CD4-positive, alpha-beta T cell treated with Interleukin-6 at 100 ng/mL for 8 hours (primary cell): ENCODE measurements at regions not wholly inside any gene's neighbourhood (a gene's known extent, or its start where the extent isn't known, plus 50 kb on each side); places are given as distances from the start of the nearest gene placed in this dataset.

Experiments used
- DNase-seq: peaks from one replicate; pipeline ENCODE4 v3.0.0-alpha.2; 2020; ENCODE audit warnings: mixed read lengths, low spot score

DNA sequence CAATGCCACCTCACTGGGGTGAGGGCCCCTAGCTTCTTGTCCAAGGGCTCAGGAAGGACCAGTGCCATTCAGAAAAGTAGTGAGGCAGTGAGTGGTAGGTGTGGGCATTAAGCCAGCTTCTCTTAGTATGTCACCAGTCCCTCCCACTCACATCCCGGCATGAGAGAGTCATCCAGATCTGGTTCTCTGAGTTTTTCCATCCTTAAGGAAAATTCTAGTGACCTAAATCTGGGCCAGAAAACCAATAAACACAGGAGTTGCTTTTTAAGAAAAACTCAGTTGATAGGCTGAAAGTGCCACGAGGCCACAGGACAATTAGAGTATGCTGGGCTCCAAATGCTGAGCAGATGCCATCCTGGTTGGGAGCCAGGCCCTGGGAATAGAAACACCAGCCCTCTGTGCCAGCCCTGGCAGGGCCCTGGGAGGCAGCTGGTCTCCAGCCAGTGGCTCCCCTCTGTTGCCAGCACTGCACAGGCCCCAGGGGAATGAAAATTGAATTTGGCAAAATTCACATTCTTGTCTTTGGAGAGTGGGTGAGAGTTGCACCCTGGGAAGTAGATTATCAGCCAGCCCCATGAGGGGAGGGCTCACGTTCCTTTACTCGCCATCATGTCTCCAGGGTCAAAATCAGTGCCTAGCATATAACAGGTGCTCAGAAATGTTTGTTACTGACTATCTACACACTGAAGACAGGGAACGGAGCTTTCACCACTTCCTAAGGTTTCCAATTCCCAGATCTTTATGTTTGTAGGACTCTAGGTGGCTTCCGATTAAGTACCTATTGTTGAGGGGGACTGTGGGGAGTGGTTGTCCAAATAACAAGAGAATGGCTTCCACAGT lies 52.8 kb downstream of the FAM43A start:
- DNase-seq = no peak

DNA sequence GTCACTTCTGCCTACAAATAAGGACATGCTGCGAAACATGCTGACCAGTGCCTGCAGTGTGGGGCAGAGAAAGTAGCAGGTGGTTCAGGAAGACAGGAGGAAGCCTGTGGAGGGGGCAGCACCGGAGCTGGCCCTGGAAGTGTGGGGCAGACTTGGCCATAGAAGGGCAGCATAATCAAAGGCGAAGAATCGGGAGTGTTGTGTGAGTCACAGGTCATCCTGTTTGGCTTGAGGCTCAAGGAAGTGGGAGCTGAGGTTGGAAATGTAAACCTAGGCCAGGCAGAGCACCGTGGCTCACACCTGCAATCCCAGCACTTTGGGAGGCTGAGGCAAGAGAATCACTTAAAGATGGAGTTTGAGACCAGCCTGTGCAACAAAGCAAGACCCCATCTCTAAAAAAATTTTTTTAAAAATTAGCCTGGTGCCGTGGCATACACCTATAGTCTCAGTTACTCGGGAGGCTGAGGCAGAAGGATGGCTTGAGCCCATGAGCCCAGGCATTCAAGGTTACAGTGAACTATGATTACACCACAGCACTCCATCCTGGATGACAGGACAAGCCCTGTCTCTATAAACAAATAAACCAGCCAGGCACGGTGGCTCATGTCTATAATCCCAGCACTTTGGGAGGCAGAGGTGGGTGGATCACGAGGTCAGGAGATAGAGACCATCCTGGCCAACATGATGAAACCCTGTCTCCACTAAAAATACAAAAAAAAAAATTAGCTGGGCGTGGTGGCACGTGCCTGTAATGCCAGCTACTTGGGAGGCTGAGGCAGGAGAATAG lies 54.0 kb downstream of the FAM43A start:
- DNase-seq = no peak

DNA sequence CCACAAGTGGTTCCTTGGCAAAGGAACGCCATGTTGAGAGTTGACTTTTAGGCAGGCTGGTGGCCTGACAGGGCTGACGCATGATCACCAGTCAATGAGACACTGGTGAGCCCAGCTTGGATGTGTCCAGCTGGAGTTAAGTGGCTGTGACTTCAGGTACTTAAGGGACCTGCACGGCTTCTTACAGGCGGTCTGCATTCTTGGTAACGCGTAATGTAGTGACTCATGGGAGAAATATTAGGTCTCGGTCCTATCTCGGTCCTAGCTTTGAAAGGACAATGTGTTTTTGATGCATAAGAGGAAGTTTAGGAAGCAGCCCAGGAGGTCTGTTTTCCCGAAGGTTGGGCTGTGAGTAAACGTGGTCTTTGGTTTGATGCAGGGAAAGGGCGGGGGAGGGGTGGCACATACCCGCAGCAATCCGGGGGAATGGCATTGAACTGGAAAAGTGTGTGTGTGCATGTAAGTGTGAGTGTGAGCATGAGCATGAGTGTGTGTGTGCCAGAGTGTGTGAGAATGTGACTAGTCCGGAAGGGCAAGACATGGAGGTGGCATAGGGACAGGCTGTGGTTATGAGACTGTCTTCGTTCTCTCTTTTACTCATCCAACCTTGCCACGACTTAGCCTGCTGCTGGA lies 55.3 kb downstream of the FAM43A start:
- no peak for DNase-seq

DNA sequence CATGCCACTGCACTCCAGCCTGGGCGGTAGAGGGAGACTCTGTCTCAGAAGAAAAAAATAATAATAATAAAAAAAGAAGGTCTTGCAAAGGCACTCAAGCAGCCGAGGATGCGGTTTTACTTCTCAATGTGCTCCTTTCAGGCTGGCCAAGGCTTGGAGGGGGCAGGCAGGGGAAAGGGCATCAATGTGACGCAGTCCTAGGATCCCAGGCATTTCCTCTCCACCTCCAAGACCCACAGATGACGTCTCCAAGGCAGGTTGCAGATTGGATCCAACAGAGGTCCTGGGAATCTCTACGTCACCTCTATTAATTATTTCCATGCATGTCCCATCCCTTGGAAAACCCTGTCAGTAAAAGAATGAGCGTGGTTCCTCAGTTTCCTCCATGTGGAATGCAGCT lies 56.2 kb downstream of the FAM43A start:
- no peak for DNase-seq

DNA sequence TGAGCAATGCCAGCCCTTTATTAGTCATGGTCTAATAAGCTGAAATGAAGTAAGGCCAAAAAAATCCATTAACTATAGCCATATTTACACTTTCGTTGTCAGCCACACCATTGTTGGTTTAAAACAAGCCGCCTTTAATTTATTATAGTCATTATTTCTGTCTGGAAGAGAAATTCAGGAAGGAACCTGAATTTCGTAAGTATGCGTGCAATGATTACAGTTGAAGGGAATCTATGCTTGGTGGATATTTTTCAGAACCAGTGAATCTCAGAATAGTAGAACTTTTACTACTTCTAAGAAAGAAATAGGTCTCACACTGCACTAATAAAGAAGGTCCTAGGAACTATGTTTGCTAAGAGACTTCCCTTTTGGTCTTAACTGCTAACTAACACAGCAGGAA lies 59.1 kb downstream of the FAM43A start:
- DNase-seq = no peak

DNA sequence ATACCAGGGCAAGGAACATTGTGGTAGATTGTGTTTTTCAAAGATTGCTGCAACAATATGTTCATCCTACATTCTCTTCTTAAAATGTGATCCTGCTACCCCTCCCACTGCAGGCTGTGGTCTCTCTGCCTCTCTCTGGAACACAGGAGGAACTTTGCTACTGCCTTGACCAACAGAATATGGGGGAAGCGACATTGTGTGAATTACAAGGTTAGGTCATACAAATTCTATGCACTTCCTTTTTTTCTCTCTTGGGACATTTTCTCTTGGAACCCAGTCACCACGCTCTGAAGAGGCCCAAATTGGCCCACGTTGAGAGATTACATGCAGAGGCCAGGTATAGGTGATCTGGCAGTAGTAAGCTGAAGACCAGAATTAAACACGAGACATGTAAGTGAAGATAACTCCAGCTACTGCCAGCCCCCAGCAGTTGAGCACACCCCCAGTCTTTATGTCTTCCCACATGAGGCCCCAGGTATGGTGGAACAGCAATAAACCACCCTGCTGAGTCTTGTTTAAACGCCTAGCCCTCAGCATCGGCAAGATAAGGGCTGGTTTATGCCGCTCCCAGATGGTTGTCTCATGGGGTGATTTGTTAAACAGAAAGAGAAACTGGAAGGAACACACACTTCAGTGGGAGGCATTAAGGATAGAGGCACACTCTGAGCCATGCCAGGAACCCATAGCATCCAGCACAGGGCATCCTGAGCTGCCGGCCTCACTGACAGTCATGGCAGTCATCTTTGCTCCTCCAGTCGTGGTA lies 59.9 kb downstream of the FAM43A start:
- DNase-seq = no peak

DNA sequence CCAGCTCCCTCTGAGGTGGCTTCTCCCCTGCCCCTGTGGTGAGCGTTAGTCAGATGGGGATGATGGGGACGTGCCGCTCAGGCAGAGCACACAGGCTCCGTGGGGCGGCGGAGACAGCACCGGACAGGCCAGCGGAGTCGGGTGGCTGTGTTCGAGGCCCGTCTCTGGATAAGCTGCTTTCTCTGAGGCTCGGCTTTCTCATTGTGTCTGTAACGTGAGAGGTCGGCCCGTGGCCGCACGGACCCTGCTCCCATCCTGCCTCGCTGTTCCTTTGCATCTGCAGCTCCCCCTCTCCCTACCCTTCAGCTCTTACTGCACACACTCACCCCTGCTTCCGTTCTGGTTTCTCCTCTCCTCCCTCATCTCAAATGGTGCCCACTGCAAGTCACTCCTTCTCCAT lies 62.5 kb downstream of the FAM43A start:
- no peak for DNase-seq

DNA sequence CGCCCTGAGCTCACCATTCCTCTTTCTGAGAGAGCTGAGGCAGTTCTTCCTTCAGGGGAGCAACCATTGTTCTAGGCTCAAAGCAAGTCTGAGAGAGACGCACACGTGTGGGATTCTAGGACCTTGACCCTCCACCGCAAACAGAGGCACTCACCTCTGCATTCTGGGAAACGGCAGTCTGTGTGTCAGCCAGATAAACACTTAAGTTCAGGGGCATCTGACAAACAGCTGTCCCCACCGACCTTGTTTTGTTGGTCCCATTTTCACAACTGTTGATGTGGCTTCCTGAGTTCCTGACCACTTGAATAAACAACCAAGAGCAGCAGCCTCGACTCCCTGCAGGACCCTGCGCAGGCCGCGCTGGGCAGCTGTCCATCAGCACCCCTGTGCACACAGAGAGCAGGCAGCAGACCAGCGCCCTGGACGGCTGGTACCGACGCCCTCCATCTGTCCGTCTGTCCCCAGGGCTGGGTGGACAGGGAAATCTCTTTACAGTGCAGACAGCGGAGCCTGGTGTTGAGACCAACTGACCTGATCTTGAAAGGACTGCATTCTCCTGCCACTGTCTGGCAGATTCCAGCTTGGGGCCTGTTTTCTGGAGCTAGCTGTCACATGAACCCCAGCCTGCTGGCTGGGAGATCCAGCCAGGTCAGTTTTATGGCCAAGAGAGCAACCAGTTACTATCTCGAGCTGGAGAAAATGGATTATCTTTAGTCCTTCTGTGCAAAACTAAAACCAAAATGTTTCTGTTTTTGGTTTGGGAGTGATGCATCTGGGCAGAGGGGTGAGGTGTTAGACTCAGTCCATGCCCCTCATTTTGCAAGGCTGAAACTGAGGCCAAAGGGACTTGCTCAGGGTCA lies 64.2 kb downstream of the FAM43A start:
- no peak for DNase-seq

DNA sequence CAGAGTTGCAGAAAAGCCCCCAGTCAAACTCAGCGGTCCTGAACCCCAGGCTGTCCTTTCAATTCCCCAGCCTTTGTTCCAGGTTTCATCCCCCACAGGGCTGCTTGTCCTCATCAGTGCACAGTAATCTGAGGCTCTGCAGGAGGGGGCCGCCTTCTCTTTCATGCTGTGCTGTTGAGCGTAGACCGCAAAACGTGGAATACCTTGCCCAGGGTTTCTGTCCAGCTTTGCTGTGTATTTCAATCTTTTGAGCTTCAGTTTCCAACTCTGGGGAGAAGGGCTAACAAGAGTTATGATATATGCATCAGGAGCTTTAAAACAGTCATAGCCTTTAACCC lies 64.8 kb downstream of the FAM43A start:
- no peak for DNase-seq

DNA sequence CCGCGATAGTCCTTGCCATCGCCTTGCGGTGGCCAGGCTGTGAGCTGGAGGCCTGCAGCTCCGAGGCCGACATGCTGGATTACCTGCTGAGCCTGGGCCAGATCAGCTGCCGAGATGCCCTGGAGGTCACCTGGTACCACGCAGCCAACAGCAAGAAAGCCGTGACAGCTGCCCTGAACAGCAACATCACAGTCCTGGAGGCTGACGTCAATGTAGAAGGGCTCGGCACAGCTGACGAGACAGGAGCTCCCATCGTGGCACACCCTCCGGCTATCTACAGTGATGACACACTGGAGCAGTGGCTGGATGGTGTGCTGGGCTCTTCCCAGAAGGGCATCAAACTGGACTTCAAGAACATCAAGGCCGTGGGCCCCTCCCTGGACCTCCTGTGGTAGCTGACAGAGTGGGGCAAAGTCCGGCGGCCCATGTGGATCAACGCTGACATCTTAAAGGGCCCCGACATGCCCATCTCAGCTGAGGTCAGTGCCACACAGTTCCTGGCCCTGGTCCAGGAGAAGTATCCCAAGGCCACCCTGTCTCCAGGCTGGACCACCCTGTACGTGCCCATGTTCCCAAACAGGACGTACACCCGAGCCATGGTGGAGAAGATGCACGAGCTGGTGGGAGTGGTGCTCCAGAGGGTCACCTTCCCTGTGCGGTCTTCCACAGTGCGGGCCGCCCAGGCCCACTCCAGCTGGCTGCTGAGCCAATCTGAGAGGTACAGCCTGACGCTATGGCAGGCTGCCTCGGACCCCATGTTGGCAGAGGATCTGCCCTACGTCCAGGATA lies 70.2 kb downstream of the FAM43A start:
- DNase-seq = no peak

DNA sequence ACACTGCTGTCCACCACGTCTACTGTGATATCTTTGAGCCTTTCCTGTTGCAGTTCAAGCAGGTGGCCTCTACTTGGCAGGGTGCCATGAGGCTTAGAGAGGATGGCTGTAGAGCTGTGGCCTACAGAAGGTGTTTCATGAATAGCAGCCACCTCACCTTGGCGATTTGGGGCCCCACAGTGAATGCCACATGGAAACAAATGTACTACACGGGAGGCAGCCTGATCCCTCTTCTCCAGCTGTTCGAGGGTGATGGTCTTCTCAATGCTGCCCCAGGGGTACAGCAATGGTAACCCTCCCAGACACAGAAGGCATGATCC lies 70.7 kb downstream of the FAM43A start:
- DNase-seq = no peak

DNA sequence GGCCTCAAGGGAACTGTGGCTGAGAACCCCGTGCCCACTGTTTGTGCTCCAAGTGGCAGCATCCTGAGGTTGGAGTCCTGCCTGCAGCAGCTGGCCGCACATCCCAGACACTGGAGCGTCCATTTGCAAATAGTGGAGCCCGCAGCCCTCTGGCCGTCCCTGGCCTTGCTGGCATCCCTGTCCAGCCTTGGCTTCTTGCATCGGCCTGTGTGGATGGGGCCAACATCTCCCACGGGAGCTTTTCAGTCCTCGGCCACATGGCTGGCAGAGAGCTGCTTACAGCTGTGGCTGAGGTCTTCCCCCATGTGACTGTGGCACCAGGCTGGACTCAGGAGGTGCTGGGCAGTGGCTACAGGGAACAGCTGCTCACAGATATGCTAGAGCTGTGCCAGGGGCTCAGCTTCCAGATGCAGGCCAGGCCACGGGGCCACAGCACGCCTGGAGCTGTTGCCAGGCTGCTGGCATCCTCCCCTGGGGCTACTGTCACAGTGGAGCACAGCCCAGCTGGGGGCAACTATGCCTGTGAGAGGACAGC lies 71.2 kb downstream of the FAM43A start:
- no peak for DNase-seq

DNA sequence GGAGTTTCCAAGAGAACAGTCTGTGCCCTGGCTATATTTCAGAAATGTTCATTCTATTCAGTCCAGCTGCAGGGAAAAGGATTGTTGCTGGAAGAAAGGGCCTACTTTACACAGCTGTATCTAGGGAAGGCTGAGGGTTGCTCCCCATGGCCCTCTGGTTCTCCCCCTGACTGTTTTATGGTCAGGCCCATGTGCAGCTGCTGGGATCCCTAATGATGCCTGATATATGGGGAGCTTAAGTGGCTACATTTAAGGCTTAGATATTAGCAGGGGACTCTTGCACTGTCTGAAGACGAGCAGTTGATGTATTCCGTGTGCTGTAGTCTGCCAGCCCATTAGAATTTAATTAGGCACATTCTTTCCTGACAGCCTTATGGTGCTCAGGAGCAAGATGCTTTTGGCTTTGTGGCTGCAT lies 72.0 kb downstream of the FAM43A start:
- no peak for DNase-seq

DNA sequence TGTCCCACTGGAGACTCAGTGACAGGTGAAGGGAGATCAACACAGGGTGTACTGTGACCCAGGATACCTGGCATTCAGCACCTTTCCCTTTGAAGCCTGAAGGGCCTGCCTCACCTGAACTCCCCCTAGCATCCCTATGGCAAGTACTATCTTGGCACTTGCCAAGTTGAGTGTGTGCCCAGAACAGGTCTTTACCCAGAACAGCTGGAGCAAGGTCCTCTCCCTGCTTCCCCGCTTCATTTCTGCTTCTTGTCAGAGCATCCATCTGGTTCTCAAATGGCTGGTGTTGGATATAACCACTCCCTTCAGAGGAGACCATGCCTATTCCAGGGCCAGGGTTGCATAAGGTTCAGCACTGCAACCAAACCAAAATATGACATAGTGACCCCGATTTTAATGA lies 73.0 kb downstream of the FAM43A start:
- no peak for DNase-seq

DNA sequence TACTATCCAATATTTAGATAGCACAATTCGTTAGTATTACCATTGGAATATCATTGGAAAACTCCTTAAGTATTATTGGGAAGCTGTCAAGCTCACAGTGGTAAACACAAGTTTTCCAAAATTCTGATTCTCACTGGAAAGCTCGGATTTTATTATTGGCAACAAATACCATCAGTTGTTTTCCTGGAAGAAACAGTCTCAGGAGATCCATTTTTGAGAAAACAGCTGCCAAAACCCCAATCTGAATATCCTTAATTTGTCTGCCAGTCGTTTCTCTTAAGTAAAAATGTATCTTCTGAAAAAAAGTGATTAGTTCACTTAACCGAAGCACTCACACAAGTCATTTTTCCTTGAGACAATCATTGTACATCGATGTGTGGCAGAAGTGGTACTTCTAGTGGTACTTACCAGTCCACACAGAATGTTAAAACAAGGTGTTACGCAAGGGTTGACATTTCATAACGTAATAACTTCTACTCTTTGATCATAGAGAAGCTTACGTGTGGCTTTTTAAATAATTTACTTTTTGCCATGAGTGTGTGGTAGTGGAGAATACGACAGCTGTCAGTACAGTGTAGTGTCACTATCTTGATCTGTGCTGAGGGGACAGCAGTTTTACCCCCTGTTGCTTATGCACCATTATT lies 74.9 kb downstream of the FAM43A start:
- no peak for DNase-seq

DNA sequence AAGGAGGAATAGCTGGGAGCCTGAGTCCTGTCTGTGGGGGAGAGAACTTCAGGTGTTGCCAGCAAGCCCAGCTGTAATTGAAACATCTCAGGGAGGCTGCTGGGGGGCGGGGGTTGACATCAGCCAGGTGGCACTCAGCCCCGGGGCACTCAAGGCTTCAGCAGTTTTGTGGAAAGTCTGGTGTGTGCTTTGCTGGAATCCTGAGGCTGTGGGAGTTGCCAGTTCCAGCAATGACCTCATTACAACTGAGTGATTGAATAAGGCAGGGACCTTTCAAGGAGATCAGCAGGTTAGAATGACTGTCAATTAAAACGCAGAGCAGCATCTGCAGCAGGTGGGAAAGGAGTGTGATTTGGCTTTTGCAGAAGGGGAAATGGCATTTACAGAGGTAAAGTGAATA lies 75.7 kb downstream of the FAM43A start:
- no peak for DNase-seq

DNA sequence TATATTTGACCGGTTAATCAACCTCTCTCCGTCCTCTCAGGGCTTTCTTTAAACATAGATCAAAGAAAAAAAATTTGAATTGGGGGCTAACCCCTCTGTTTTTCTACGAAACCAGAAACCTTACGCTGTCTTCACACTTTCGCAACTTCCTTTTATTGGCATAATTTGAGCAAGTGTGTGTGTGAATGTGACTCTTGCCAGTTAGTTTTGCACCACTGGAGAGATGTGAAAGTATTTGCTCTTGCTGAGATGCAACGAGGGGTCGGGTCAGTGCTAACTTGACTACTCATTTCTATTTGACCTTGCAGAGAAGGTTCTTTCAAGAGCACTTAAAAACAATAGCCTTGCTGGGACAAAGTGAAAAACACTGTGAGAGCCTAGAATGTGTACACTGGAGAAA lies 81.2 kb downstream of the FAM43A start:
- DNase-seq = no peak

DNA sequence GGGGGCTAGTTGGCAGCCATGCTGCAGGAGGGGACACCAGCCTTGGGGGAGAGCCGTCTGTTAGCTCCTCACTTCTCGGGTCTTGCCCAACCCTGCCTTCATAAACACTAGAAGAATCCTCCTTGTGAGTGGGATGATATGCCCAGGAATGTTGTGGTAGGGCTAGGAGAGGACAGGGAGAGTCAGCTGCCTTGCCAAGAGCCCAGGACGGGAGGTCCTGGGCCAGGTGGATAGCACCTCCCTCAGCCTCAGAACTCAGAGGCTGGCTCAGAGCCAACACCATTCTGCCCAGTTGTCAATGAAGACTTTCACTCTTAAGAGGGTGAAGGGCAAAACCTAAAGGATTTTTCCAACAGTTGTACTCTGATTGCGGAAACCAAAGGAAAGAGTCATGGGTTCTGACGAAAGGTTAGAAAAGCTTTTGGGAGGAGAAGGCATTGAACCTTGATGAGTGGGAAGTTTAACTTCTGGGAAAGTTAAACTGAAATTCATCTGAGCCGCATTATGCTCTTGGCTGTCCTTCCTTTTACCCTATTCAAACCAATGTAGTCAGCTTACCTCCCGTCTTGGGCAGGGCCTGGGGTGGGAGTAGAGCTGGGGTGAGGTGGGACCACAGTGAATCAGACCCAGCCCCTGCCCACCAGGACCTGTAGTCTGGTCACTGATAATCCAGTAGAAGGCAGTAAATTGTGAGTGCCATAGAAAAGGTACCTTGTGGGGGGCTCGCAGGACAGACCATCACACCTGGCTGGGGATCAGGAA lies 81.9 kb downstream of the FAM43A start:
- no peak for DNase-seq

DNA sequence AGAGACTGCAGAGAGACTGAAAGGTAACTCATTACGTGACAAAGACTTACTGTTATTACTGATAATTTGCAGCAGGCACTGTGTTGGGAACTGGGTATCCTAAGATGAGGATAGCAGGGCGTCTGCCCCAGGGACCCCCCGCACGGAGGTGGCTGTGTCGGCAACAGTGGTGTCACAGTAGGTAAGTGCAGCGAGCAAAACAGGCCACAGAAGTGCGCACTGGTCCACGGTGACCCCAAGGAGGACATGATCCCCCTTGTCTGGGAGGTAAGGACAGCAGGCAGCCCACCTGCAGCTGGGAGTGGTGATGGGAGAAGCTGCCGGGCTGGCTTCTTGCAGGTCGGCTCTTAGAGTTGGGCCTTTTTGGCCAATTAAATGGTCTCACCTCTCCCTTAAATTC lies 82.9 kb downstream of the FAM43A start:
- DNase-seq = no peak
